Islet precursor cell (in vitro differentiated cells): ENCODE measurements at regions not wholly inside any gene's neighbourhood (a gene's known extent, or its start where the extent isn't known, plus 50 kb on each side); places are given as distances from the start of the nearest gene placed in this dataset.
A peak's percentile ranks its signal among the peaks of the same experiment; 100 is the strongest.

ENCODE experiments used
- DNase-seq: peaks from one replicate; pipeline ENCODE4 v3.0.0-alpha.2; 2018

DNA sequence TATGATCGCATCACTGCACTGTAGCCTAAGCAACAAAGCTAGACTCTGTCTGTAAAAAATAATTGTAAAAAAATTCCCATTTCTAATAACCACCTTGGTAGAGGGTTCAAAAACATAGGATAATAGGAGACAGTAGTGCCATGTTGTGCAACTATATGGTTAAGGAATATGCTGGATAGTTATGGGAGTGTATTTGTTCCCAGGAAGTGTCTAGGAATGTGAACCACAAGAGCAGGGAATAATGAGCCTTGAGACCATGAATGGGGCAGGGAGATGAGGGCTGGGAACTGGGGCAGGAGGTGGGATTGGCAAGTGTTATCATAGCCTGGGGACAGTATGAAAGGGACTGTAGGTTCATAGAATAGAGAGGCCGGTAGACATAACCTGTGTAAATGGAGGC lies 50.4 kb downstream of the RUSC2 start:
- no peak for DNase-seq

DNA sequence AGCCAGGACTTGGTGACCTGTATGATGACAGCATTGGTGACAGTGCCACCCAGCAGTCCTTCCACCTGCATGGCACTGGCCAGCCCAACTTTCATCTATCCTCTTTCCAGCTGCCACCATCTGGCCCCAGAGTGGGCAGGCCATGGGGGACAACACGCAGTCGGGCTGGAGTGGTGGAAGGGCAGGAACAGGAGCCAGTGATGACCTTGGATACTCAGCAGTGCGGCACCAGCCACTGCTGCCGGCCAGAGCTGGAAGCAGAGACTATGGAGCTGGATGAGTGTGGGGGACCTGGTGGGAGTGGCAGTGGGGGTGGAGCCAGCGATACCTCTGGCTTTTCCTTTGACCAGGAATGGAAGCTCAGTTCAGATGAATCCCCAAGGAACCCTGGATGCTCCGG lies 56.9 kb downstream of the RUSC2 start:
- no peak for DNase-seq

GRCh38 chr9:35547889-35548418 lies 57.1 kb upstream of the TESK1 start:
- DNase-seq = no peak

- no peak for DNase-seq
These were observed 56.5 kb upstream of the TESK1 start for GRCh38 chr9:35548571-35548970.

GRCh38 chr9:35549441-35549840 lies 55.6 kb upstream of the TESK1 start:
- no peak for DNase-seq

DNA sequence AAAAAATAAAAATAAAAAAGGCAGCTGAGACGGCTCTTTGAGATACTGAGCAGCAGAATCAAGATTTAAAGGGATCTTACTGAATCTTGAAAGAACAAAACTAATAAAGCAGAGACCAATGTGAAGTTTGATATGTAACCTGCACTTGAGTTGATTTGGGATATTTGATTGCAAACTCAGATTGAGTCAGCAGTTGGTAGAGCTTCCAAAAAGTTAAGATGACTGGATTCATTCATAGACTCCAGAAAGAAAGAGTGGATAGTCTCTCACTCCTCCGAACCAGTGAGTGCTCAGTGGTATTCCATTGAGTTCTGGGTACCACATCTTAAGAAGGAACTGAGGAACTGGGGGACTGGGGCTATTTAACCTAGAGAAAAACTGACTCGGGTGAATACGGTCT lies 52.7 kb upstream of the TESK1 start:
- DNase-seq = no peak

- no peak for DNase-seq
These were observed 52.2 kb upstream of the TESK1 start for GRCh38 chr9:35552837-35553236.

- peak; percentile 77 for DNase-seq
These were observed 51.2 kb upstream of the TESK1 start for GRCh38 chr9:35553670-35554543.

DNA sequence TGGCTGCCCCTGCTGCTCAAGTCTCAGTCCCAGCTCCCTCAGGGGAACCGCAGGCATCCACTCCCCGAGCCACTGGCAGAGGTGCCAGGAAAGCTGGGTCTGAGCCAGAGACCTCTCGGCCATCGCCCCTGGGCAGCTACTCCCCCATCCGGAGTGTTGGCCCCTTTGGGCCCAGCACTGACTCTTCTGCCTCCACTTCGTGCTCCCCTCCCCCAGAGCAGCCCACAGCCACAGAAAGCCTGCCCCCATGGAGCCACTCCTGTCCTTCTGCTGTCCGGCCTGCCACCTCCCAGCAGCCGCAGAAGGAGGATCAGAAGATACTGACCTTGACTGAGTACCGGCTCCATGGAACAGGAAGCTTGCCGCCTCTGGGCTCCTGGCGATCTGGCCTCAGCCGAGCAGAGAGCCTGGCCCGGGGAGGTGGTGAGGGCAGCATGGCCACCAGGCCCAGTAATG lies 49.8 kb upstream of the TESK1 start:
- no peak for DNase-seq
